Heart left ventricle (tissue), 16 donors: ENCODE measurements at regions not wholly inside any gene's neighbourhood (a gene's known extent, or its start where the extent isn't known, plus 50 kb on each side); places are given as distances from the start of the nearest gene placed in this dataset.
A peak's percentile ranks its signal among the peaks of the same experiment; 100 is the strongest.

ENCODE experiments used
- ATAC-seq, 4 donors: fragments of 200-7000 bp; cut with Tn5 transposase; one replicate each; pipeline ENCODE4 v1.9.1; 2020 to 2022; ENCODE audit warnings: moderate library complexity in 4 of 4, mild to moderate bottlenecking in 3 of 4, moderate number of reproducible peaks in 1 of 4
- DNase-seq, 5 donors: peaks; one replicate each; pipeline ENCODE4 v3.0.0-alpha.2; 2020
- H3K27ac ChIP-seq, 12 donors: fragments of 200-600 bp; sonication (generic) in 4 of 12; one replicate each; pipeline versions ENCODE4 v1.5.0 to v1.8.0; 2016 to 2022; ENCODE audit warnings: mild to moderate bottlenecking in 2 of 12
- H3K27me3 ChIP-seq, 9 donors: fragments of 200-600 bp; sonication (generic) in 2 of 9; one replicate each; pipeline versions ENCODE4 v1.5.1 to v1.8.0; 2016 to 2022; ENCODE audit warnings: mild to moderate bottlenecking in 3 of 9
- H3K36me3 ChIP-seq, 9 donors: fragments of 200-600 bp; sonication (generic) in 2 of 9; one replicate each; pipeline versions ENCODE4 v1.5.0 to v1.8.0; 2018 to 2022; ENCODE audit warnings: mild to moderate bottlenecking in 2 of 9
- H3K4me1 ChIP-seq, 12 donors: fragments of 200-600 bp; sonication (generic) in 4 of 12; one replicate each; pipeline versions ENCODE4 v1.5.0 to v1.8.0; 2016 to 2022; ENCODE audit warnings: mild to moderate bottlenecking in 3 of 12
- H3K4me3 ChIP-seq, 12 donors: fragments of 200-600 bp; sonication (generic) in 4 of 12; one replicate each; pipeline versions ENCODE4 v1.5.0 to v1.8.0; 2017 to 2022; ENCODE audit warnings: mild to moderate bottlenecking in 9 of 12, moderate library complexity in 4 of 12
- H3K9me3 ChIP-seq, 12 donors: fragments of 200-600 bp; sonication (generic) in 4 of 12; one replicate each; pipeline versions ENCODE4 v1.5.0 to v1.8.0; 2016 to 2022; ENCODE audit warnings: mild to moderate bottlenecking in 1 of 12
- CTCF ChIP-seq, 12 donors: fragments of 200-600 bp; sonication (generic) in 4 of 12; IDR thresholded peaks; one replicate each; pipeline versions ENCODE4 v1.5.0 to v1.8.0; 2018 to 2022; ENCODE audit warnings: antibody characterized with exemption in 12 of 12, mild to moderate bottlenecking in 5 of 12
- POLR2A ChIP-seq, 2 donors: fragments of 450-650 bp; IDR thresholded peaks; one replicate each; pipeline ENCODE4 v1.6.1; 2017; ENCODE audit warnings: antibody characterized with exemption in 2 of 2, mild to moderate bottlenecking in 2 of 2, moderate library complexity in 2 of 2
- WGBS, 4 donors: extraction: QIAGEN DNeasy Blood & Tissue Kit in 2 of 4; methylation state at CpG; one replicate each; pipeline versions ENCODE4 v1.1.5 to v1.1.7; 2013 to 2018; 5-methylcytosine and 5-hydroxymethylcytosine counted together
- intact Hi-C, 10 donors: fragments of 100-400 bp; cut with DNase I; formaldehyde crosslinking; loops; one replicate each; pipeline versions ENCODE4 v1.11.1 to v1.14.2; 2022
- donor health status: ischemic (EF 13 %, LVEDD 7.1; RV severe dilation, severe dysfunction).
- donor health status: healthy with polysubstance abuse.
- donor health status: DM: no; HTN: yes; CAD: no.
- donor health status: DM: no; HTN: no; CAD: no.
- donor health status: ischemic (EF 25% LVEDD 6.9; RV normal size, moderate dysfunction).
- donor health status: ischemic (EF 25% LVEDD 5.7; RV mildly dilated, moderate dysfunction).
- donor health status: healthy.
- donor health status: DM: yes; HTN: yes; CAD: no.
- donor health status: ischemic (EF 35%, LVEDD 5.7; RV mildly dilated, moderate dysfunction).
- donor health status: nonischemic (EF 11% LVEDD 7.7; RV severe dilation, severe dysfunction).
- donor health status: DM: yes; HTN: yes; CAD: no.
- donor health status: PGD.
- donor health status: ischemic (EF 29% LVEDD 5.4; RV normal size, mild dysfunction).
- donor health status: nonischemic (EF 23%, LVEDD 6.1; RV moderate dilation, normal function).

- DNase-seq = peak in 3 of 5 donors; percentile 21 to 68 (median 27)
Observed at GRCh38 chr2:24434541-24434940, 56.5 kb upstream of the NCOA1 start.

GRCh38 chr2:24432735-24433134 lies 58.3 kb upstream of the NCOA1 start:
- WGBS, 4 donors = 55 to 73% (median 64%) methylated on average over 3 of the region's 3 CpGs
- ATAC-seq = no peak
- Histone ChIP-seq H3K27me3 (no peaks in the 10 kb centered on the region), H3K36me3 (no peaks in the 10 kb centered on the region), H3K4me3 (no peak overlapping the region), H3K27ac (peak overlapping the region in 1 of 12 donors; percentile 30), H3K4me1 (peaks cover 4 to 54% (median 32%) of the 10 kb centered on the region in 12 donors), H3K9me3 (no peaks in the 10 kb centered on the region)
- TF ChIP-seq POLR2A (IDR thresholded peaks at IDR 0.05) (no peak), CTCF (IDR thresholded peaks at IDR 0.05) (no peak)
- no peak for DNase-seq
- intact Hi-C loops = loop anchor here in 2 of 10 donors (5.0 to 10.0 kb wide), 2 partner anchors 60 to 122 kb away; partner anchors contain the start of gene NCOA1 (in 1 of the 2)

More at GRCh38 chr2:24434541-24434940, 56.5 kb upstream of the NCOA1 start:
- 88 to 100% (median 96%) methylated on average over 1 of the region's 1 CpG for WGBS, 4 donors
- intact Hi-C loops = loop anchor here in 3 of 10 donors (2.0 to 10.0 kb wide), 3 partner anchors 56 to 120 kb away; partner anchors contain the start of gene NCOA1 (in 2 of the 3)
- Histone ChIP-seq H3K36me3 (no peaks in the 10 kb centered on the region), H3K4me1 (peaks cover 4 to 50% (median 32%) of the 10 kb centered on the region in 12 donors), H3K9me3 (no peaks in the 10 kb centered on the region), H3K4me3 (no peak overlapping the region), H3K27ac (peak overlapping the region in 11 of 12 donors; percentile 40 to 80 (median 68)), H3K27me3 (no peaks in the 10 kb centered on the region)
- no peak for TF ChIP-seq POLR2A (IDR thresholded peaks at IDR 0.05)
- no peak for TF ChIP-seq CTCF (IDR thresholded peaks at IDR 0.05)
- peak; percentile 29 to 57 (median 40) for ATAC-seq

GRCh38 chr2:24432121-24432520 lies 58.9 kb upstream of the NCOA1 start:
- Histone ChIP-seq H3K9me3 (no peaks in the 10 kb centered on the region), H3K4me3 (no peak overlapping the region), H3K27ac (peak overlapping the region in 2 of 12 donors; percentile 7 to 30), H3K27me3 (no peaks in the 10 kb centered on the region), H3K36me3 (no peaks in the 10 kb centered on the region), H3K4me1 (peaks cover 4 to 53% (median 32%) of the 10 kb centered on the region in 12 donors)
- ATAC-seq = peak in 3 of 4 donors; percentile 25 to 35 (median 33)
- TF ChIP-seq CTCF (IDR thresholded peaks at IDR 0.05) = no peak
- no peak for TF ChIP-seq POLR2A (IDR thresholded peaks at IDR 0.05)
- DNase-seq = peak in 2 of 5 donors; percentile 29 to 44
- WGBS, 4 donors = 57 to 80% (median 67%) methylated on average over 1 of the region's 1 CpG
- intact Hi-C loops = loop anchor here in 2 of 10 donors (5.0 to 10.0 kb wide), 2 partner anchors 60 to 123 kb away; partner anchors contain the start of gene NCOA1 (in 1 of the 2)

GRCh38 chr2:24429197-24430074 lies 61.6 kb upstream of the NCOA1 start:
- ATAC-seq (no peak), DNase-seq (no peak)
- Histone ChIP-seq H3K27ac (no peak overlapping the region), H3K9me3 (no peaks in the 10 kb centered on the region), H3K4me1 (peaks cover 0 to 32% (median 11%) of the 10 kb centered on the region in 12 donors), H3K36me3 (no peaks in the 10 kb centered on the region), H3K27me3 (no peaks in the 10 kb centered on the region), H3K4me3 (no peak overlapping the region)
- intact Hi-C loops = loop anchor here in 6 of 10 donors (5.0 to 10.0 kb wide), 5 partner anchors 63 to 295 kb away; partner anchors contain the start of gene NCOA1 (in 3 of the 6)
- 73 to 78% (median 78%) methylated on average over 14 of the region's 14 CpGs for WGBS, 4 donors
- TF ChIP-seq CTCF (IDR thresholded peaks at IDR 0.05) (no peak), POLR2A (IDR thresholded peaks at IDR 0.05) (no peak)
